ENCODE measurements at regions not wholly inside any gene's neighbourhood (a gene's known extent, or its start where the extent isn't known, plus 50 kb on each side); places are given as distances from the start of the nearest gene placed in this dataset.

DNA sequence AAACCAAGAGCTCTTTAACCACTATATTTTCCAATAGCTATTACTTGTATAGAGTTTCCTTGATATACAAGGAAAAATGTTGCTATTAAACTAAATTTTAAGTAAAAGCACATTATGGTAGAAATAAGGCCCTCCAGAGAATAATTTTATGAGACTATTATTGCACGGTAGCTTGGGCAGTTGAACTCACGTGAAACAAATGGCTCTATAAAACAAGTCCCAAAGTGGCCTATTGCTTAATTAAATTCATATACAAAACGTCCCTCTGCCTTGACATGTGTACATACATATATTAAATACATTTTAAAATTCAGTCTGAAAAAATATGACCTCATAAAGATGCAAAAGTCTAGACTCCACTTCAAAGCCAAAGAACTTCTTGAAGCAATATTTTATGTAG, 582.2 kb downstream of the CENPC start (continued):
- TF ChIP-seq, protein P1, sequence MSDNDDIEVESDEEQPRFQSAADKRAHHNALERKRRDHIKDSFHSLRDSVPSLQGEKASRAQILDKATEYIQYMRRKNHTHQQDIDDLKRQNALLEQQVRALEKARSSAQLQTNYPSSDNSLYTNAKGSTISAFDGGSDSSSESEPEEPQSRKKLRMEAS (IDR thresholded peaks at IDR 0.05; ENCODE audit: low read depth): no peak
- TF ChIP-seq, protein P2, sequence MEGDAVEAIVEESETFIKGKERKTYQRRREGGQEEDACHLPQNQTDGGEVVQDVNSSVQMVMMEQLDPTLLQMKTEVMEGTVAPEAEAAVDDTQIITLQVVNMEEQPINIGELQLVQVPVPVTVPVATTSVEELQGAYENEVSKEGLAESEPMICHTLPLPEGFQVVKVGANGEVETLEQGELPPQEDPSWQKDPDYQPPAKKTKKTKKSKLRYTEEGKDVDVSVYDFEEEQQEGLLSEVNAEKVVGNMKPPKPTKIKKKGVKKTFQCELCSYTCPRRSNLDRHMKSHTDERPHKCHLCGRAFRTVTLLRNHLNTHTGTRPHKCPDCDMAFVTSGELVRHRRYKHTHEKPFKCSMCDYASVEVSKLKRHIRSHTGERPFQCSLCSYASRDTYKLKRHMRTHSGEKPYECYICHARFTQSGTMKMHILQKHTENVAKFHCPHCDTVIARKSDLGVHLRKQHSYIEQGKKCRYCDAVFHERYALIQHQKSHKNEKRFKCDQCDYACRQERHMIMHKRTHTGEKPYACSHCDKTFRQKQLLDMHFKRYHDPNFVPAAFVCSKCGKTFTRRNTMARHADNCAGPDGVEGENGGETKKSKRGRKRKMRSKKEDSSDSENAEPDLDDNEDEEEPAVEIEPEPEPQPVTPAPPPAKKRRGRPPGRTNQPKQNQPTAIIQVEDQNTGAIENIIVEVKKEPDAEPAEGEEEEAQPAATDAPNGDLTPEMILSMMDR (IDR thresholded peaks at IDR 0.05): no peak
- no peak for TF ChIP-seq FOXM1 (IDR thresholded peaks at IDR 0.05; ENCODE audit: low read depth)
- TF ChIP-seq FOXJ3 (CRISPR knock-in tag; IDR thresholded peaks at IDR 0.05): no peak
- TF ChIP-seq RFX5 (IDR thresholded peaks at IDR 0.05; ENCODE audit: low read length): no peak

DNA sequence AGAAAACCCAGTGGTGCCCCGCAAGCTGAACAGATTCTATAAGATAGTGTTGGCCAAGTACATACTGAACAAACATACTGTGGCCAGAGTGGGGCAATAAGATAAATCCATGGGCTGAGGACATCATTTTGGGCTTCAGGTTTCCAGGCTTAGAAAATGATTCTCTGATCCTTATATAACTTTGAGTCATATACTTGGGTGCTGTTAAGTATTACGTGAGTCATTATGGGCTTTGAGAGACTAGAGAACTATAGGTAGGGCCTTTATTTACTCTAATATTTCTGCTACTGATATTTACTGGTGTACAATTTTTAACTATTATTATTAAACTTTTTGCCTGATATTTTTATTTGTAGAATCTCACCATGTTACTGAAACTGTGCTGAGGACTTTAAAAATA, 586.1 kb downstream of the CENPC start:
- 33% methylated on average over 2 of the region's 2 CpGs for WGBS (ENCODE audit: low lambda C conversion rate)
- H4K20me1 ChIP-seq (ENCODE audit: insufficient read depth): no peaks in the 10 kb centered on the region

More for the DNA sequence above, 586.1 kb downstream of the CENPC start:
- Histone ChIP-seq H3K27ac (ENCODE audit: low read depth in 2 of 2, low read length in 1 of 2) (no peak overlapping the region), H3F3A (replicated peaks; ENCODE audit: insufficient read depth) (no peaks in the 10 kb centered on the region), H3K9me2 (no peaks in the 10 kb centered on the region), H2AFZ (ENCODE audit: low read depth) (no peak overlapping the region), H3K4me2 (no peak overlapping the region), H3K9me3 (no peaks in the 10 kb centered on the region), H3K27me3 (ENCODE audit: insufficient read depth) (no peaks in the 10 kb centered on the region; the same call in 1 of the 2 replicates), H3K9ac (no peak overlapping the region), H3K79me2 (ENCODE audit: insufficient read depth) (no peaks in the 10 kb centered on the region), H3K36me3 (replicated peaks in 1 of 2; ENCODE audit: control insufficient read depth in 1 of 2, insufficient read depth in 2 of 2, low read length in 1 of 2) (no peaks in the 10 kb centered on the region), H3K4me3 (ENCODE audit: low read depth in 2 of 2, low read length in 1 of 2) (no peak overlapping the region), H3K4me1 (ENCODE audit: control insufficient read depth in 1 of 2, insufficient read depth in 2 of 2, low read depth in 1 of 2, low read length in 1 of 2) (no peaks in the 10 kb centered on the region)
- no peak for DNase-seq
- POLR2A ChIA-PET: no interaction called here
- no peak for TF ChIP-seq NRF1 (IDR thresholded peaks at IDR 0.05; ENCODE audit: low read depth, low read length)
- TF ChIP-seq ELF1 (IDR thresholded peaks at IDR 0.05): no peak
- no peak for TF ChIP-seq CHD2 (IDR thresholded peaks at IDR 0.05; ENCODE audit: low read length, partially characterized antibody)
- no peak for TF ChIP-seq JUND (IDR thresholded peaks at IDR 0.05)
- no peak for TF ChIP-seq RXRA (IDR thresholded peaks at IDR 0.05; ENCODE audit: borderline replicate concordance, low read depth)
- TF ChIP-seq, protein P3, sequence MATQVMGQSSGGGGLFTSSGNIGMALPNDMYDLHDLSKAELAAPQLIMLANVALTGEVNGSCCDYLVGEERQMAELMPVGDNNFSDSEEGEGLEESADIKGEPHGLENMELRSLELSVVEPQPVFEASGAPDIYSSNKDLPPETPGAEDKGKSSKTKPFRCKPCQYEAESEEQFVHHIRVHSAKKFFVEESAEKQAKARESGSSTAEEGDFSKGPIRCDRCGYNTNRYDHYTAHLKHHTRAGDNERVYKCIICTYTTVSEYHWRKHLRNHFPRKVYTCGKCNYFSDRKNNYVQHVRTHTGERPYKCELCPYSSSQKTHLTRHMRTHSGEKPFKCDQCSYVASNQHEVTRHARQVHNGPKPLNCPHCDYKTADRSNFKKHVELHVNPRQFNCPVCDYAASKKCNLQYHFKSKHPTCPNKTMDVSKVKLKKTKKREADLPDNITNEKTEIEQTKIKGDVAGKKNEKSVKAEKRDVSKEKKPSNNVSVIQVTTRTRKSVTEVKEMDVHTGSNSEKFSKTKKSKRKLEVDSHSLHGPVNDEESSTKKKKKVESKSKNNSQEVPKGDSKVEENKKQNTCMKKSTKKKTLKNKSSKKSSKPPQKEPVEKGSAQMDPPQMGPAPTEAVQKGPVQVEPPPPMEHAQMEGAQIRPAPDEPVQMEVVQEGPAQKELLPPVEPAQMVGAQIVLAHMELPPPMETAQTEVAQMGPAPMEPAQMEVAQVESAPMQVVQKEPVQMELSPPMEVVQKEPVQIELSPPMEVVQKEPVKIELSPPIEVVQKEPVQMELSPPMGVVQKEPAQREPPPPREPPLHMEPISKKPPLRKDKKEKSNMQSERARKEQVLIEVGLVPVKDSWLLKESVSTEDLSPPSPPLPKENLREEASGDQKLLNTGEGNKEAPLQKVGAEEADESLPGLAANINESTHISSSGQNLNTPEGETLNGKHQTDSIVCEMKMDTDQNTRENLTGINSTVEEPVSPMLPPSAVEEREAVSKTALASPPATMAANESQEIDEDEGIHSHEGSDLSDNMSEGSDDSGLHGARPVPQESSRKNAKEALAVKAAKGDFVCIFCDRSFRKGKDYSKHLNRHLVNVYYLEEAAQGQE (IDR thresholded peaks at IDR 0.05; ENCODE audit: low read depth, low read length): no peak
- TF ChIP-seq, protein P1 (IDR thresholded peaks at IDR 0.05; ENCODE audit: low read depth): no peak
- TF ChIP-seq MXI1 (IDR thresholded peaks at IDR 0.05; ENCODE audit: low read depth, low read length): no peak
- CTCF ChIA-PET: no interaction called here

All from SK-N-SH (cell line).